Stimulated activated CD4-positive, alpha-beta T cell treated with anti-CD3 and anti-CD28 coated beads, TNF-alpha, amount 100 ng/mL, for 48 hours (primary cell): ENCODE measurements at regions not wholly inside any gene's neighbourhood (a gene's known extent, or its start where the extent isn't known, plus 50 kb on each side); places are given as distances from the start of the nearest gene placed in this dataset.
"Not testable (repeated sequence)": the region's sequence is repeated elsewhere in the genome, so short reads cannot be mapped to it uniquely, and the experiment has no call there.

Experiments
- DNase-seq, 3 donors: peaks; one replicate each; pipeline ENCODE4 v3.0.0-alpha.2; 2020; ENCODE audit warnings: low read depth in 3 of 3

DNA sequence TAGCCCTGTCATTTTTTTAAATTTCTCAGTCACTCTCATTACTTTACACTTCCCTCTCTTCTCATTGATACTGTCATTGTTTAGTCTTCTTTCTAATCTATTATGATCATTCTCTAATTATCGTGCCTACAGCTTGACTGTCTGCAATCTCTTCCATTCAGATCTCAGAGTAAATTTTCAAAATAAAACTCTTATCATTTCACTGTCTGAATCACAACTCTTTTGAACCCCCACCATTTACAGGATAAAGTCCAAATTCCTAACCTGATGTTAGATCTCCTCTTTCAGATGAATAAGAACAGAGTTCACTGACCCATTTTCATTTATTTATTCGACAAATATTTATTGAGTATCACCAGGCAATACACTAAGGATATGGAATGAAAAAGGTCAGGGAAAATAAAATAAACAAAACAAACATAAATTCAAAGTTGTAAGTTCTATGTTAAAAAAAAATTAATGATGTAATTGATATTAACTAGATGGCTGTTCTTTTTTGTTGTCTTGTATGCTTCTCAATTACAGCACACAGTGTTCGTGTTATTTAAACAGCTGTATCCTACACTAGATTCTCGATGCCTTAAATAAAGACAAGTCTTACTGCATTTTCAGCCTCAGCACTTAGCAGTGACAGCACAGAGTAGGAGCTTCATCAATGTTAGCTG, 631.0 kb downstream of the IRS1 start:
- DNase-seq: no peak

DNA sequence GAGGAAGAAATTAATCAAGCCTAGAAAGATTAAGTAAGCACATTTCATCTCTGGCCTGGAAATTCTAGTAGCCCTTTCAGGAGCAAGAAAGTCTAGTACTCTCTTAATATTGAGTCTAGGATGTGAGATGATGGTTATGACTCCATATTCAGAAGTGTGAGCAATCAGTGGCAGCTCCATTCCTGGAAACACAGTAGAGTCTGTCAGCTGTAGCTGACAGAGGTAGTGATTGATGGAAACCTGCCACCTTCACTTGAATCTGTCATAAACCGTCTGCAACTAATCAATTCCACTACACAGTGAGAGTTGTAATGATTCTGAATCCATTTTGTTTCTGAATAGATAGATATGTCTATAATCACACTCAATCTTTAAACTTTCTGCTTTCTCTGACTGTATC, 635.1 kb downstream of the IRS1 start:
- DNase-seq: no peak

DNA sequence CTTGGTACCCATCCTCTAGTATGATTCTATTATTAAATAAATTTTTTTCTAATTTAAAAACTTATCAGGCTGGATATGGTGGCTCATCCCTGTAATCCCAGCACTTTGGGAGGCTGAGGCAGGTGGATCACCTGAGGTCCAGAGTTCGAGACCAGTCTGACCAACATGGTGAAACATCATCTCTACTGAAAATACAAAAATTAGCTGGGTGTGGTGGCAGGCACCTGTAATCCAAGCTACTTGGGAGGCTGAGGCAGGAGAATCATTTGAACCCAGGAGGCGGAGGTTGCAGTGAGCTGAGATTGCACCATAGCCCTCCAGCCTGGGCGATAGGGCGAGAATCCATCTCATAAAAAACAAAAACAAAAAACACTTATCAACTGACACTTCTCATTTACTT, 639.0 kb downstream of the IRS1 start:
- not testable (repeated sequence) for DNase-seq

DNA sequence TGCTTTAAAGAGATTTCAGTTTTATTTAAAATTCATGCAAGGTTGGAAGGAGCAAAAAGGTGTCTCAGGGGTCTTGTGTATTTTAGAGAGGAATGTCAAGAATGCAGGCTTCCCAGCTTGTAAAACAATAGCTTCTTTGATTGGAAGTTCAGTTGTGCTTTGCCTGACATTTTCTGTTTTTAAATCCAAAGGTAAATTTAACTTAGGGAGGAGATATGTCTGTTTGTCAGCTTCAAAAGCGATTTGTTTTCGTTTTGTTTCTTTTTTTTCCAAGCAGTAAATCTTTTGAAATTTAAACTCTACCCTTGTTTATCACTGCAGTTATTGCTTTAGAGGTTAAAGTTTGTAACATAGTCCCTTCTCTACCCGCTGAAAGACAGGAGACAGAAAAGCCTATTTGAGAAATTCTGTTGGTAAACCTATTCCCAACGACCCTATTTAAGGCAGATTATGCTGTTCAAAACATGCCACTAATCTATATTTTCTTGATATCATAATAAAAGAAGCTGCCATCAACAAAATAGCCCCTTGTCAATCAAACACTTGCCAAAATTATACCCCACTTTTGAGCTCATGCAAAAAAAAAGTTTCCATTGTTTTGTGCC, 639.6 kb downstream of the IRS1 start:
- DNase-seq: no peak

DNA sequence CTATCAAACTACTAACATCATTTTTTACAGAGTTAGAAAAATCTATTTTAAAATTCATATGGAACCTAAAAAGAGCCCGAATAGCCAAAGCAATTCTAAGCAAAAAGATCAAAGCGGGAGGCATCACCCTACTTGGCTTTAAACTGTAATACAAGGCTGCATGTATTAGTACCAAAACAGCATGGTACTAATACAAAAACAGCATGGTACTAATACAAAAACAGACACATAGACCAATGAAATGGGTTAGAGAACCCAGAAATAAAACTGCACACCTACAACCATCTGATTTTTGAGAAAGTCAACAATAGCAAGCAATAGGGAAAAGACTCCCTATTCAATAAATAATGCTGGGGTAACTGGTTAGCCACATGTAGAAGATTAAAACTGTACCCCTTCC, 640.7 kb downstream of the IRS1 start:
- DNase-seq: no peak

DNA sequence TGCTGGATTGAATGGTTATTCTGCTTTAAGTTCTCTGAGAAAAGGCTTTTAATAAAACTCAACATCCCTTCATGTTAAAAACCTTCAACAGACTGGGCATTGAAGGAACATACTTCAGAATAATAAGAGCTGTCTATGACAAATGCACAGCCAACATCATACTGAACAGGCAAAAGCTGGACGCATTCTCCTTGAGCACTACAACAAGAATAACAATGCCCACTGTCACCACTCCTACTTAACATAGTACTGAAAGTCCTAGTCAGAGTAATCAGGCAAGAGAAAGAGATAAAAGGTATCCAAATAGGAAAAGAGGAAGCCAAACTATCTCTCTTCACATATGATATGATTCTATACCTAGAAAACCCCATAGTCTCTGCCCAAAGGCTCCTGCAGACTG, 641.4 kb downstream of the IRS1 start:
- no peak for DNase-seq

DNA sequence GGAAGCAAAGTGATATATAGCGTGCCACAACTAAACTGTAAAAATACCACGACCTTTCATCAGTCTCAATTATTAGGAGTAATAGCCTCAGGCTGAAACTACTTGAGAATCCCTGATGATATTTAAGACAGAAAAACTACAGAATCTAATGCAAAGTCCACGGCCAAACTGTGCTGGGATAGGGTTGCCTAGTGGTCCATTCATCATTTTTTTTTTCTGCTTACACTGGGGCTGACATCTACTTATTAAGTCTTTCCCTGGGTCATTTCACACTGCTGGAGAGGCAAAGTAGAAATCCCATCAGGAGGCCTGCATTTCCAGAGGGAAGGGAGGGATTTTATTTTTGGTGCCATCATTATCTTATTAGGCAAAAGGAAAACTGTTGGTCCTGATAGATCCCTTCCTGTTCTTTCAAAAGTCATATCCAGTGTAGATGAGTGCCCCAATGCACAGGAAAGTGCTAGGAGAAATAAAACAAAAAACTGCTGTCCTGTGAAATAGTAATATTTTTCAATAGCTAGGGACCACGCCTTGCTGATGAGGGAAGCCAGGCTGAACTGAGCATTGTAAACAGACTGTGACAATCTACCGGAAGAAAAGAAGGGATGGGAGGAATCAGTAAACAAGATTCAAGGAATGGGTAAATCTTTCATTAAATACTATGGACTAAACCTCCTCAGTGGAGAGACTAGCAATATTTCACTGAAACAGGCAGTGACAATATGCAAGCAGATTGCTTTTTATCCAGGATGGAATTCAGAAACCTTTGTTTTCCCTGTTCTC, 644.3 kb downstream of the IRS1 start:
- no peak for DNase-seq

DNA sequence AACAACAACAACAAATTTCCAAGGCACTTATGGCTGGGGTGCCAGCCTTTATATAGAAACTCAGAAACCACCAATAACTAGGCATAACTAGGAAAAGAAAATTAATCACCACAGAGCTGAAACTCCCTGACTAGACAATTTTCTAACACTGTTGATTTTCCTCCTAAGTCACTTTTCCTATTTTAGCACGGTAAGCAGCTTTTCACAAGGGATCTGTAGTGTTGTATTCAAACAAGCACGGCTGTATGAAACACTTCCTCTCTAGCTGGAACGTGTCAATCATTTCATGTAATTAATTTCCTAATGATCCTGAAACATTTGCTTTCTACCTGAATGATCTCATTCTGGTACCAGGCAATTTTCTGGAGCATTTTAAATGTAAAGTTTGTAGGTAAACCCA, 645.0 kb downstream of the IRS1 start:
- DNase-seq: no peak

DNA sequence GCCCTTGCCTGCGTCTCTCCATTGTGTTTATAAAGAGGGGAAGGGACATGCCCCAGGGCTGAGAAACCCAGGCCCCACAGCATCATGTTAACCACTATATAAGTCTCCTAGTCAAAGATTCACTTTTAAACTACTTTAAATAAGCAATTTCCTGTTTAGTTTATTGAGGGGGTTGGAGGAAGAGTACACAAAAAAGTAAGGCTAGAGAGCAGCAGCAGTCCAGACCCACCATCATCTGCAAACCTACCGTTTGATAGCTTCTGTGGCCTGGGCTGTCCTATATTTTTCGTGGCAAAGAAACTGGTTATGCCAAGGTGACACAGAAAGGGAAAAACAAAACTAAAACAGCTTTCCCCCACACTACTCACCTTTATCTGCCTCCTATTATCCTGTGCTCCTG, 646.1 kb downstream of the IRS1 start:
- no peak for DNase-seq

DNA sequence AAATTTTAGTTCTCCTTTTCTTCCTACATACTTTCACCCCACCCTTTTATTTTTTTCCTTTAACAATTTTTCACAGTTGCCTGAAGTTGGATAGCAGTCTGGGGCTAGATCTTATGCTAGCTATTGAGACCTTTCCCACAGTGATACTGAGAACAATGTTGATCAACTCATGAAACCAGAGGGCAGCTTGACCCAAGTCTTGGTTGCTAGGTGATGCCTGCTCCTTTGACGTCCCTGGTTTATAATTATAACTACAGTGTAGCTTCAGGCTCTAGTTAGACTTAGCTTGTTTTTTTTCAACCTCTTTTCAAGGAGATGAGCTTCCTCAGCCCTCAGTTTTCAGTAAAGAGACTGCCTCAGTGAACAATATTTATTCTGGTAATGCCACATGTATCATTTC, 648.5 kb downstream of the IRS1 start:
- no peak for DNase-seq

DNA sequence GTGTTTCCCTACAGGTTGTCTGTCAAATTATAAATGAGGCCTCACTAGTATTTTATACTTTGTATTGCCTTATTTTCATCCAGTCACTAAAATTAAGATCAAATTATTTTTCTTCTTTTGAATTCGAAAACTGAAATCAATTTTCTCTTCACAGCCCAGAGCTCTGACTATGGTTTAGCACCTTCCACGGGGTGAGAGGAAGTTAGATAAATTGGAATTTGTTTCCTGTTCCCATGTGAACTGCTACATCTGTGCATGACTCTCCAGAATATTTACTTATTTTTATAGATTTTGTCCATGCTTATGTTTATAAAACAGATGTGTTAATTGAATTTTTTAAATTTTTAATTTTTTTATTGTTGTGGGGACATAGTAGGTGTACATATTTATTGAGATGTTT, 656.5 kb downstream of the IRS1 start:
- no peak for DNase-seq

DNA sequence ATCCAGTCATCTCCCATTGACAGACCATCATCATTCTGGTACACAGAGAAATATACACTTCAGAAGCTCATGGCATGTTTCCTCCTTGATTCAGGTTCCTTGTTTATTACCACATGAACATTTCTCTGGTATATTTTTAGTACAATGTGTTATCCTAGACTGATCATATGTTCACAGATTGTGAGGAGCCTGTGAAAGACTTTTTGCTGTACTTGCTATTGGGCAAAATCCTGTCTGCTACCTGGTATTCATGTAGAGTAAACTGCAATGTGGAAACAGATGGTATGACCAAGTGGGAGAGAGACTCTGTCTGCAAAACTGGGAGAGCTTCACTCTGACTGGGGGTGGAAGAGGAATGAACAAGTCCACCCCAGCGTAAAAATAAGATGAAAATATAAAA, 657.2 kb downstream of the IRS1 start:
- no peak for DNase-seq

DNA sequence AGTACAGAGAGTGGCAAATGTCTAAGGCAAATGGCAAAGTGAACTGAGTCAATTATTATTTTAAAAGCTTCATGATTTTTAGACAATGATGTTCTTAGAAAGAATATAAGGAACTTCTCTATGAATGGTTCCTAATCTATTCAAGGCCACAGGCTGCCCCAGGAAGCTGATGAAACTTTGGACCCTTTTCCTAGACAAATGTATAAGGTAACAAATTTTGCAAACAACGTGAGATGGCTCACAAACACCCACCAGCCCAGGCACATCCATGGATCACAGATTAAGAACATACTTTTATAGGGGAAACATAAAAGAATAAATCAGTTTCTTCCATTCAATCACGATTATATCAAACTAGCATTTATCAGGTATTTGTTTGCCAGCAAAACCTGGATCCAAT, 659.0 kb downstream of the IRS1 start:
- no peak for DNase-seq

DNA sequence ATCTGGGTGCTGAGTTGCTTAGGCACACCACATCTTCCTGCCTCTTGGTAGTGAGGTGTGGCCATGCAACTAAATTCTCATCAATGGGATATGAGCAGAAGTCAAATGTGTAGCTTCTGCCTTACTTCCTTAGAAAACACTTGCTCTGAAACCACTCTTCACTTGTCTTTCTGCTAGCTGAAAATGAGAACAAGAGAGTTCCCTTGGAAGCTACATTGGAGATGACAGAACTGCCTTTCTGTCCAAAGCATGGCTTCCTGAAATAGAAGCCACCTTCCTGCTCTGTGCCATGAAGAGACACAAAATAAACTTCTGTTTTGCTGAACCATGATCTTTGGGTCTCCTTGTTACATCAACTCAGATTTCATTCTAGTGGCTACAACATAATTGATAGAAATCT, 659.9 kb downstream of the IRS1 start:
- no peak for DNase-seq

DNA sequence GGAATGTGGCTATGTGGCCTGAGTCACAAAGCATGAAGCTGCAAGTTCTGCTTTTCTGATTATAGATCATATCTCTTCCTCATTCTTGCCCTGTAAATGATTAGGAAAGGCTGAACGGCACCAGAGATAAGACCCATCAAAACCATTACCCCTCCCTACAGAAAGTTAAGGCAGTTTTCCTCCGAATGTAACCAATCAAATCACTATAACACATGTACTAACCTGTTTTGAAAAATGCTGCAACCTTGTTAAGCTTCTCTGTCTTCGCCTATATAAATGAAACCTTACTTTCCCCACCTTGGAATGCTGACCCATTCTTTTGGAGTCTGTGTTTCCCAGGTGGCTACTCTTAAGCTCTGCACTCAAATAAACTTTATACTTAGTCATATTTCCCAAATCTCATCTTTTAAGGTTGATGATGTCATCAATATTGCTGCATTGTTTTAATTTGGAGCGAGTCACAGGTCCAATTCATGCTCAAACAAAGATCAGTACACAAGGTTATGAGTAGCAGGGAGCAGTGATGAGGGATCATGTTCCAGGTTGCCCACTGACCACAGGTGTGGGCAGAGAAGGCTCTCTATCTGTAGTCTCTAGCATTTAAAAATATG, 662.3 kb downstream of the IRS1 start:
- DNase-seq: no peak

DNA sequence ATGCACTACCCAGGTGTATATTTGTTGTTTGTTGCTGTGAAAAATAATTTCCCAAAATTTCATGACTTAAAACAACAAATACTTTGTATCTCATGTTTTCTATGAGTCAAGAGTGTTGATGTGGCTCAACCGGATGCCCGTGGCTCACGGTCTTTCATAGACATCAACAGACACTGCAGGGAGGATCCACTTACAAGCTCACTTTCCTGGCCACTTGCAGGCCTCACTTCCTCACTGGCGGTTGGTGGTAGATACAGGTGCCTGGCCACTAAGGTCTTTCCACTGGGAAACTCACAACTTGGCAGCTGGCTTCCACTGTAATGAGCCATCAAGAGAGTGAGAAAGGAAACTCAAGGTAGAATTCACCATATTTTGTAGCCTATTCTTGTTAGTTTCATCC, 662.9 kb downstream of the IRS1 start:
- no peak for DNase-seq

DNA sequence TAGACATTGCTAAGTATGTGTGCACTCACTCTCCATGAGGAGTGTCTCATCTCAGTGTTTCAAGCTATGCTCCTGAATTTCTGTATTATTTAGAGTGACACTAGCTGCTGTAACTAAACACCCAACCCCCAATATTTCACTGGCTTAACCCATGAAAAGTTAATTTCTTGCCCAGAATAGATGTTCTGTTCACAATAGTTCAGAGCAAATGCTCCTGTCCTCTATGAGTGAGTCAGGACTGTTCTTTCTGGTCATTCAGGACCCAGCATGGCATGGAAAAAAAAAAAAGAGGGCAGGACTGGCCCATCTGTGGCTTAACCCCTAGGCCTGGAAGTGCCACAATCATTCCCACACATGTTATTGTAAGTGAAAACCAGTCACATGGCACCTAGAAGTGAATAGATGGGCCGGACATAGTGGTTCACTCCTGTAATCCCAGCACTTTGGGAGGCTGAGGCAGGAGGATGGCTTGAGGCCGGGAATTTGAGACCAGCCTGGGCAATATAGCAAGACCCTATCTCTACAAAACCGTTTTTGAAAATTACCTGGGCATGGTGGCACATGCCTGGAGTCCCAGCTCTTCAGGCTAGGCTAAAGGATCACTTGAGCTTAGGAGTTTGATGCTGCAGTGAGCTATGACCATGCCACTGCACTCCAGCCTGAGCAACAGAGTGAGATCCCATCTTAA, 663.6 kb downstream of the IRS1 start:
- no peak for DNase-seq

DNA sequence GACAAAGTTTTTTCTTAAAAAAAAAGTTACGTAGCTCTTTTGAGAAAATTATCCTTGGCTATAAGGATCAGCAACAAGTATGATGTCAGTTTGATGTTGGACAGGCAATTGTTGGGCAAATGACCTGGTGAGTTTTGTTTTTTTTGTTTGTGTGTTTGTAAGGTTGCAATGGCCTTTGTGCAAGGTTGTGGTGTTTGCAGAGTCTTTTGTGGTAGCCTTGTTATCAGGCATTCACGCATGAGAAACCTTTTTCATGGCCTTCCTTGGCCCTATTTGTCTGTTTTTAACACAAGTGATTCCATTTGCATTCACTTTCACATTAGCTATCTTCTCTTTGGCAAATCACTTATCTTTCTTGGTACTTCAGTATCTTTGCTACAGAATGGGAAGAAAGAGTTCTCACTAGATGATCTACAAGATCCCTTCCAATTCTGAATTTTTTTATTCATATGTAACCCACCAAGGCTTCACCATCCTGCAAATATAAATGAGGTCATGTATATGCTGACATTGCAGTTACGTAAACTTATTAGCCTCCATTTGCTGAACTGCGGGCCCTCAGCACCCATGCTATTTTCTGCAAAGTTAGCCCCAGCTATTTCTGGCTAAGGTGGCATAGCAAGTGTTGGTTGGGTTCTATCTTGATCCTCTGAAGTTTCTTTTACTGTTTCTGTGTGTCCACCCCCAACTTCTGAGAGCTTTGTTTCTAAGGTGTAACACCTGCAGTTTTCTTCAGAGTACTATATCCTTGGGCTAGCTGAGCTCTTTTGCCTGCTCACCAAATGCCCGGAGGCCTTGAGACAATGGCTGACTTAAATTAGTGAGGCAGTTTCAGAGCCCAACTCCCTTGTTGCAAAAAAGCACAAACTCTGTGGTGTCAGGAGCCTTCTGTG, 667.1 kb downstream of the IRS1 start:
- DNase-seq: no peak

DNA sequence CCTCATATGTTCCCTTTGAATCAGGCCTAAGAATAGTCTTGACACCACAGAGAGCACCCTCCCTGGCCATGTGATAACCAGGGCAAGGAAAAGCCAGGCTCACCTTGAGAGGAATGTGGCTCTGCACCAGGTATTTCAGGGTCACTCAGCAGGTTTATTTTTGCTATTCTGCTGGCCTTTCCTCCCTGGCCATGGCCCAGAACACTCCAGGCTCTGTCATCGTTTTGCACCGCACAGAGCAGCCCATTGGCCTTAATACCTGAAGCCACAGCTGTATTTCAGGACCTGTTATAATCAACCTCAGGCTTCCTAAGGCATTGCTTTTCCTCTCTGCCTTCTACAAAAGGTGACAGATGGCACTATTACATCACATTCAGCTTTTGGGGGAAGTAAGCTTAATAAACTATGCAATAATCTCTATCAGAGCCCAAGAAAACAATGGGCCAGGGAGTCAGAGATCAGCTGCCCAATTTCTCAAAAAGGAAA, 668.3 kb downstream of the IRS1 start:
- no peak for DNase-seq

DNA sequence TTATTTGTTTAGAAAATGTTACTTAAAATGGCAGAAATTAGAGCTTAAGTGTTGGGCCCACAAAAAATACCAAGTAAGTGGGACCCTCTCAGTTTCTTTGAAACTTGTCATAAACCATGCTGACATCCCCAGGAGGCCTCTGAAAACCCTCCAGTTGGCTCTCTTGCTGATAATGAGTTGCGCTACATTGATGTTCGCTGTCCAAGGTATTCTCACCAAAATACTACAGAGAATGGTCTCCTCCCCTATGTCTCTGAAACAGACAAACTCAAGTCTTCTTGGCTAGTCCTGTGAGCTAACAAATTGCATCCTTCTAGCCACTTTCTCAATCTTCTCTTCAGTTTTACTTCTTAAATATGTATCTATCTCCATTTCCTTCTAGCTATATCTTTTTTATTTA, 669.4 kb downstream of the IRS1 start:
- DNase-seq: no peak

DNA sequence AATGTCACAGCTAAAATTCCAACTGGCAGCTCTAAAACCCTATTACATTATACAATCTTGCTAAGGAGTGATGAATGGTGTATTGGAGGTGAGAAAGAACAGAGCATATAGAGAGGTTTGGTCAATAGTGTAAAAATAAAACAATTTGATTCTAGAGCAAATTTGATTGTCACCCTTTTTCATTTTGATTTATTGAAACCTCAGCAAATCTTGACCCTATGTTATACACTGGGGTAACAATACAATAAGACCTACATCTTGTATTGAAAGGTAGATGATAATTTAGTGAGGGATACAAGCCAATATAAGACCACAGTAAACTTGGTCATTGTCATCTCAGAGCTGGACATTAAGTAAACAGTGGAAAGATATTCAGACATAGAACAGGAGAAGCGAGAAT, 671.9 kb downstream of the IRS1 start:
- DNase-seq: no peak
